ENCODE measurements at regions not wholly inside any gene's neighbourhood (a gene's known extent, or its start where the extent isn't known, plus 50 kb on each side); places are given as distances from the start of the nearest gene placed in this dataset.

GRCh38 chr5:166883016-166883415 lies 1408.4 kb upstream of the WWC1 start:
- no peak for TF ChIP-seq CTCF (IDR thresholded peaks at IDR 0.05)
- Histone ChIP-seq H3K4me3 (no peak overlapping the region), H3K27ac (no peak overlapping the region)
- no peak for DNase-seq (ENCODE audit: low spot score)

- no peak for DNase-seq (ENCODE audit: low spot score)
- Histone ChIP-seq H3K27ac (no peak overlapping the region), H3K4me3 (no peak overlapping the region)
- TF ChIP-seq CTCF (IDR thresholded peaks at IDR 0.05) = no peak
Observed at GRCh38 chr5:166898166-166898565, 1393.3 kb upstream of the WWC1 start.

- H3K4me3 ChIP-seq = no peak overlapping the region
- H3K27ac ChIP-seq = no peak overlapping the region
- TF ChIP-seq CTCF (IDR thresholded peaks at IDR 0.05) = no peak
- no peak for DNase-seq (ENCODE audit: low spot score)
Observed at GRCh38 chr5:166899343-166899742, 1392.1 kb upstream of the WWC1 start.

GRCh38 chr5:166904571-166904970 lies 1386.9 kb upstream of the WWC1 start:
- no peak for TF ChIP-seq CTCF (IDR thresholded peaks at IDR 0.05)
- DNase-seq (ENCODE audit: low spot score) = no peak
- H3K4me3 ChIP-seq = no peak overlapping the region
- no peak overlapping the region for H3K27ac ChIP-seq

GRCh38 chr5:166906991-166907713 lies 1384.3 kb upstream of the WWC1 start:
- no peak for TF ChIP-seq CTCF (IDR thresholded peaks at IDR 0.05)
- DNase-seq (ENCODE audit: low spot score) = no peak
- Histone ChIP-seq H3K27ac (no peak overlapping the region), H3K4me3 (no peak overlapping the region)

GRCh38 chr5:166909040-166909439 lies 1382.4 kb upstream of the WWC1 start:
- no peak for DNase-seq (ENCODE audit: low spot score)
- H3K27ac ChIP-seq = no peak overlapping the region
- no peak overlapping the region for H3K4me3 ChIP-seq
- no peak for TF ChIP-seq CTCF (IDR thresholded peaks at IDR 0.05)

GRCh38 chr5:166909926-166910325 lies 1381.5 kb upstream of the WWC1 start:
- no peak overlapping the region for H3K27ac ChIP-seq
- no peak for TF ChIP-seq CTCF (IDR thresholded peaks at IDR 0.05)
- DNase-seq (ENCODE audit: low spot score) = no peak

More at GRCh38 chr5:166909926-166910325, 1381.5 kb upstream of the WWC1 start:
- H3K4me3 ChIP-seq = no peak overlapping the region
